HG03520 (cell line): ENCODE measurements at regions not wholly inside any gene's neighbourhood (a gene's known extent, or its start where the extent isn't known, plus 50 kb on each side); places are given as distances from the start of the nearest gene placed in this dataset.

ENCODE experiments used
- ATAC-seq: cut with Tn5 transposase; IDR thresholded peaks from one replicate; pipeline ENCODE4 v1.9.1; 2021; ENCODE audit warnings: mild to moderate bottlenecking, moderate library complexity; ENCODE audit not compliant: unreplicated experiment

- no peak for ATAC-seq
These were observed 64.3 kb upstream of the BMPER start for GRCh38 chr7:33841031-33841430.

GRCh38 chr7:33841705-33842129 is 63.6 kb upstream of the BMPER start:
- ATAC-seq, result no peak

GRCh38 chr7:33842150-33842549 is 63.2 kb upstream of the BMPER start:
- ATAC-seq, result no peak

- ATAC-seq, result no peak
These were observed 59.3 kb upstream of the BMPER start for GRCh38 chr7:33845991-33846509.

- ATAC-seq, result no peak
These were observed 56.3 kb upstream of the BMPER start for GRCh38 chr7:33849004-33849403.

GRCh38 chr7:33849971-33850559 is 55.3 kb upstream of the BMPER start:
- ATAC-seq, result no peak

GRCh38 chr7:33850768-33851167 is 54.6 kb upstream of the BMPER start:
- no peak for ATAC-seq

GRCh38 chr7:33852838-33853237 is 52.5 kb upstream of the BMPER start:
- no peak for ATAC-seq

- no peak for ATAC-seq
These were observed 51.8 kb upstream of the BMPER start for GRCh38 chr7:33853361-33854062.

GRCh38 chr7:33854178-33854577 is 51.2 kb upstream of the BMPER start:
- no peak for ATAC-seq

- no peak for ATAC-seq
These were observed 50.5 kb upstream of the BMPER start for GRCh38 chr7:33854801-33855350.
